Ascending aorta (tissue), 2 donors: ENCODE measurements at regions not wholly inside any gene's neighbourhood (a gene's known extent, or its start where the extent isn't known, plus 50 kb on each side); places are given as distances from the start of the nearest gene placed in this dataset.

Experiments
- DNase-seq, 2 donors: peaks; one replicate each; pipeline ENCODE4 v3.0.0-alpha.2; 2019; ENCODE audit warnings: low spot score in 2 of 2
- H3K27ac ChIP-seq, 2 donors: fragments of 200-600 bp; sonication (generic); one replicate each; pipeline ENCODE4 v1.5.1; 2016 to 2017; ENCODE audit warnings: mild to moderate bottlenecking in 1 of 2
- H3K27me3 ChIP-seq: fragments of 200-600 bp; sonication (generic); one replicate; pipeline ENCODE4 v1.5.1; 2017
- H3K36me3 ChIP-seq, 2 donors: fragments of 200-600 bp; sonication (generic); one replicate each; pipeline ENCODE4 v1.5.1; 2016
- H3K4me1 ChIP-seq, 2 donors: fragments of 200-600 bp; sonication (generic); one replicate each; pipeline ENCODE4 v1.5.1; 2016 to 2017; ENCODE audit warnings: mild to moderate bottlenecking in 1 of 2
- H3K4me3 ChIP-seq, 2 donors: fragments of 200-600 bp; sonication (generic); one replicate each; pipeline ENCODE4 v1.5.1; 2016 to 2017; ENCODE audit warnings: mild to moderate bottlenecking in 1 of 2
- H3K9me3 ChIP-seq, 2 donors: fragments of 200-600 bp; sonication (generic); one replicate each; pipeline ENCODE4 v1.5.1; 2016
- CTCF ChIP-seq, 3 experiments: fragments of 200-600 bp in 2 of 3; fragments of 450-650 bp in 1 of 3; sonication (generic) in 2 of 3; IDR thresholded peaks; one replicate each; pipeline ENCODE4 v1.5.1; 2016 to 2019; ENCODE audit warnings: antibody characterized with exemption in 3 of 3, mild to moderate bottlenecking in 1 of 3, moderate library complexity in 1 of 3
- intact Hi-C: fragments of 100-400 bp; cut with DNase I; formaldehyde crosslinking; loops from one replicate; pipeline ENCODE4 v1.15.1; 2023

GRCh38 chr15:95713324-95713723, 617.2 kb upstream of the NR2F2 start:
- Histone ChIP-seq H3K27me3 (no peaks in the 10 kb centered on the region), H3K9me3 (no peaks in the 10 kb centered on the region), H3K4me1 (peaks cover 0 to 7% of the 10 kb centered on the region in 2 donors), H3K4me3 (no peak overlapping the region), H3K27ac (no peak overlapping the region), H3K36me3 (no peaks in the 10 kb centered on the region)
- no peak for DNase-seq
- intact Hi-C loops = no loop called here
- no peak for TF ChIP-seq CTCF (IDR thresholded peaks at IDR 0.05)

GRCh38 chr15:95715116-95715903, 615.2 kb upstream of the NR2F2 start:
- no peak overlapping the region for H3K27ac ChIP-seq
- H3K9me3 ChIP-seq = no peaks in the 10 kb centered on the region
- TF ChIP-seq CTCF (IDR thresholded peaks at IDR 0.05) = no peak
- H3K27me3 ChIP-seq = no peaks in the 10 kb centered on the region
- peaks cover 0 to 8% of the 10 kb centered on the region in 2 donors for H3K4me1 ChIP-seq
- no peak overlapping the region for H3K4me3 ChIP-seq
- no peaks in the 10 kb centered on the region for H3K36me3 ChIP-seq
- DNase-seq = no peak
- intact Hi-C loops = no loop called here

- no peaks in the 10 kb centered on the region for H3K27me3 ChIP-seq
- no peak overlapping the region for H3K4me3 ChIP-seq
- H3K4me1 ChIP-seq = peaks cover 0 to 8% of the 10 kb centered on the region in 2 donors
- peak overlapping the region in 1 of 2 donors; percentile 48 for H3K27ac ChIP-seq
- no peak for DNase-seq
- no peaks in the 10 kb centered on the region for H3K36me3 ChIP-seq
- H3K9me3 ChIP-seq = no peaks in the 10 kb centered on the region
- intact Hi-C loops = no loop called here
- no peak for TF ChIP-seq CTCF (IDR thresholded peaks at IDR 0.05)
Observed at GRCh38 chr15:95715906-95716656, 614.4 kb upstream of the NR2F2 start.

GRCh38 chr15:95716708-95717107, 613.8 kb upstream of the NR2F2 start:
- TF ChIP-seq CTCF (IDR thresholded peaks at IDR 0.05) = no peak
- H3K36me3 ChIP-seq = no peaks in the 10 kb centered on the region
- intact Hi-C loops = no loop called here
- no peaks in the 10 kb centered on the region for H3K27me3 ChIP-seq
- no peak overlapping the region for H3K4me3 ChIP-seq
- peak overlapping the region in 1 of 2 donors; percentile 48 for H3K27ac ChIP-seq
- no peaks in the 10 kb centered on the region for H3K9me3 ChIP-seq
- peaks cover 0 to 8% of the 10 kb centered on the region in 2 donors for H3K4me1 ChIP-seq
- no peak for DNase-seq

- H3K36me3 ChIP-seq = no peaks in the 10 kb centered on the region
- intact Hi-C loops = no loop called here
- H3K4me3 ChIP-seq = no peak overlapping the region
- no peak for DNase-seq
- H3K4me1 ChIP-seq = peaks cover 0 to 8% of the 10 kb centered on the region in 2 donors
- peak overlapping the region in 1 of 2 donors; percentile 50 for H3K27ac ChIP-seq
- no peak for TF ChIP-seq CTCF (IDR thresholded peaks at IDR 0.05)
- no peaks in the 10 kb centered on the region for H3K9me3 ChIP-seq
- no peaks in the 10 kb centered on the region for H3K27me3 ChIP-seq
Observed at GRCh38 chr15:95718441-95718840, 612.1 kb upstream of the NR2F2 start.
